Upper lobe of right lung (tissue), 1 donor: ENCODE measurements at regions not wholly inside any gene's neighbourhood (a gene's known extent, or its start where the extent isn't known, plus 50 kb on each side); places are given as distances from the start of the nearest gene placed in this dataset.
"Not testable (repeated sequence)": the region's sequence is repeated elsewhere in the genome, so short reads cannot be mapped to it uniquely, and the experiment has no call there.

Experiments
- ATAC-seq: fragments of 200-7000 bp; cut with Tn5 transposase; one replicate; pipeline ENCODE4 v1.9.1; 2020; ENCODE audit warnings: mild to moderate bottlenecking, moderate library complexity
- DNase-seq: peaks from one replicate; pipeline ENCODE4 v3.0.0-alpha.2; 2020
- H3K27ac ChIP-seq: fragments of 200-600 bp; one replicate; pipeline ENCODE4 v1.8.0; 2022
- H3K27me3 ChIP-seq: fragments of 200-600 bp; one replicate; pipeline ENCODE4 v1.8.0; 2022; ENCODE audit warnings: mild to moderate bottlenecking
- H3K36me3 ChIP-seq: fragments of 200-600 bp; one replicate; pipeline ENCODE4 v1.8.0; 2022
- H3K4me1 ChIP-seq: fragments of 200-600 bp; one replicate; pipeline ENCODE4 v1.8.0; 2022
- H3K4me3 ChIP-seq: fragments of 200-600 bp; one replicate; pipeline ENCODE4 v1.8.0; 2022; ENCODE audit warnings: mild to moderate bottlenecking
- H3K9me3 ChIP-seq: fragments of 200-600 bp; one replicate; pipeline ENCODE4 v1.8.0; 2022
- intact Hi-C: fragments of 100-400 bp; cut with DNase I; formaldehyde crosslinking; loops from one replicate; pipeline ENCODE4 v1.11.0; 2022
- TF ChIP-seq, protein P1 (sequence below): fragments of 200-600 bp; IDR thresholded peaks from one replicate; pipeline ENCODE4 v1.8.0; 2022; ENCODE audit warnings: antibody characterized with exemption
- donor health status: DM: no; HTN: yes; CAD: no; lungs with severe emphysema.

DNA sequence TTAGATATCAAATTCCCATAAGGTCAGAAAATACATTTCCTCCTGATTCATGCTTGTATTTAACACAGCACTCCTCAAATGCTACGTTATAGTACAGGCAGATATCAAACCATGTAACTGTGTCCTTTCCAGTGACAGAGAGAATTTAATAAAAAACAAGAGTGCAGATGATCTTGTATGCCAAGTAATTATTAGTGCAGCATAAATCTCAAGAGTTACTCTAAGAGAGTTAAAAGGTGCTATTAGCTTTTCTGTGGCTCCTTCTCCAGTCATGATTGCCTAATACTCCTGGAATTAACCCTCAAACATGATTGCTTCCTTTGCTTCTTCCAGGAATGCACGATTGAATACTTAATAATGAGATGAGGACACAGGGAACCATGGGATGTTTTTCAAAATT lies 413.0 kb upstream of the DPH6 start:
- H3K9me3 ChIP-seq = no peaks in the 10 kb centered on the region
- intact Hi-C loops = no loop called here
- H3K4me3 ChIP-seq = no peak overlapping the region
- no peak for ATAC-seq
- no peak for DNase-seq
- H3K4me1 ChIP-seq = no peaks in the 10 kb centered on the region
- no peak overlapping the region for H3K27ac ChIP-seq
- no peaks in the 10 kb centered on the region for H3K27me3 ChIP-seq
- TF ChIP-seq, protein P1, sequence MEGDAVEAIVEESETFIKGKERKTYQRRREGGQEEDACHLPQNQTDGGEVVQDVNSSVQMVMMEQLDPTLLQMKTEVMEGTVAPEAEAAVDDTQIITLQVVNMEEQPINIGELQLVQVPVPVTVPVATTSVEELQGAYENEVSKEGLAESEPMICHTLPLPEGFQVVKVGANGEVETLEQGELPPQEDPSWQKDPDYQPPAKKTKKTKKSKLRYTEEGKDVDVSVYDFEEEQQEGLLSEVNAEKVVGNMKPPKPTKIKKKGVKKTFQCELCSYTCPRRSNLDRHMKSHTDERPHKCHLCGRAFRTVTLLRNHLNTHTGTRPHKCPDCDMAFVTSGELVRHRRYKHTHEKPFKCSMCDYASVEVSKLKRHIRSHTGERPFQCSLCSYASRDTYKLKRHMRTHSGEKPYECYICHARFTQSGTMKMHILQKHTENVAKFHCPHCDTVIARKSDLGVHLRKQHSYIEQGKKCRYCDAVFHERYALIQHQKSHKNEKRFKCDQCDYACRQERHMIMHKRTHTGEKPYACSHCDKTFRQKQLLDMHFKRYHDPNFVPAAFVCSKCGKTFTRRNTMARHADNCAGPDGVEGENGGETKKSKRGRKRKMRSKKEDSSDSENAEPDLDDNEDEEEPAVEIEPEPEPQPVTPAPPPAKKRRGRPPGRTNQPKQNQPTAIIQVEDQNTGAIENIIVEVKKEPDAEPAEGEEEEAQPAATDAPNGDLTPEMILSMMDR = no peak
- H3K36me3 ChIP-seq = no peaks in the 10 kb centered on the region

DNA sequence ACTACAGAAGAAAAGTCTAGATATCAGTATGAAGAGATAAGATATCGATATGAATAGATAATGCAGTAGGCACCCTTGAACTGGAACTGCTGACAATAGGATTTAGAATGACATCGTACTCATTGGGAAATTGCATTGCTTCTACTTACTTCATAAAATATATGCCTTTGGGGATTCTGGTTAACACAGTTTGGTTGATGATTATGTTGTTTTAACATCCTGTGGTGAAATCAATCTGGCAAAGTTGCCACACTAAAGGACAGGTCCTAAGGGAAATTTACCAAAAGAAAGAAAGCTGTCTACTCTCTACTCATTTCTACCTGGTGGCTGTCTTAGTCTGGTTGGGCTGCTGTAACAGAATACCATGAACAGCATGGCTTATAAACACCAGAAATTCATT lies 417.4 kb upstream of the DPH6 start:
- H3K9me3 ChIP-seq = no peaks in the 10 kb centered on the region
- intact Hi-C loops = no loop called here
- no peak overlapping the region for H3K27ac ChIP-seq
- TF ChIP-seq, protein P1 = no peak
- H3K36me3 ChIP-seq = no peaks in the 10 kb centered on the region
- H3K27me3 ChIP-seq = no peaks in the 10 kb centered on the region
- no peaks in the 10 kb centered on the region for H3K4me1 ChIP-seq
- ATAC-seq (no peak), DNase-seq (no peak)
- H3K4me3 ChIP-seq = no peak overlapping the region

DNA sequence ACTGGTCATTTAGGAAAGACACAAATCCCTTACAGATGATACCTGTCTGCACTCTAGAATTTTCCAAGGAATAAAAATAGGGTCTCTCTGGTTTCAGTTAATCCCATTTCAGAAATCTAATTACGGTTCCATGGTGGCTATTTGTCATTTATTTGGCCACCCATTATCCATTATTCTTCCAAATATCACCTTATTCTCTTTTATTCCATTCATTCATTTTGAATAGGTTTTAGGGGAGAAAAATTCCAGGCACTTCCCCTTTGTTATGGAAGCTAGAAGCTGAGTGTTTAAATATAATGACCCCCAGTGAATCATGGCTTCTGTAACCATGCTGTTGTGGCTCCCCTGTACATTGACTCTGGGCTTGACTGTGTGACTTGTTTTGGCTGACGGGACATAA lies 420.8 kb upstream of the DPH6 start:
- no peak overlapping the region for H3K27ac ChIP-seq
- no peaks in the 10 kb centered on the region for H3K27me3 ChIP-seq
- ATAC-seq = no peak
- no peak for DNase-seq
- H3K4me3 ChIP-seq = no peak overlapping the region
- TF ChIP-seq, protein P1 = no peak
- H3K36me3 ChIP-seq = no peaks in the 10 kb centered on the region
- no peaks in the 10 kb centered on the region for H3K4me1 ChIP-seq
- H3K9me3 ChIP-seq = no peaks in the 10 kb centered on the region
- intact Hi-C loops = no loop called here

DNA sequence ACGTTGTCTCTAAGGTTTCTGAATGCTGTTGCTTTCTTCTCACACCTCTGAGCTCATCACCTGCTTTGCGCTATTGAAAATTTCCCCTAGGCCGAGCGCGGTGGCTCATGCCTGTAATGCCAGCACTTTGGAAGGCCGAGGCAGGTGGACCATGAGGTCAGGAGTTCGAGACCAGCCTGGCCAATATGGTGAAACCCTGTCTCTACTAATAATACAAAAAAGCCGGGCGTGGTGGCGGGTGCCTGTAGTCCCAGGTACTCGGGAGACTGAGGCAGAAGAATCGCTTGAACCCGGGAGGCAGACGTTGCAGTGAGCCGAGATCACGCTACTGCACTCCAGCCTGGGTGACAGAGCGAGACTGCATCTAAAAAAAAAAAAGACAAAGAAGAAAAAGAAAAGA lies 422.0 kb upstream of the DPH6 start:
- H3K4me1 ChIP-seq, H3K27me3 ChIP-seq, H3K27ac ChIP-seq, DNase-seq, H3K36me3 ChIP-seq, H3K4me3 ChIP-seq, intact Hi-C loops, H3K9me3 ChIP-seq, ATAC-seq: not testable (repeated sequence)

DNA sequence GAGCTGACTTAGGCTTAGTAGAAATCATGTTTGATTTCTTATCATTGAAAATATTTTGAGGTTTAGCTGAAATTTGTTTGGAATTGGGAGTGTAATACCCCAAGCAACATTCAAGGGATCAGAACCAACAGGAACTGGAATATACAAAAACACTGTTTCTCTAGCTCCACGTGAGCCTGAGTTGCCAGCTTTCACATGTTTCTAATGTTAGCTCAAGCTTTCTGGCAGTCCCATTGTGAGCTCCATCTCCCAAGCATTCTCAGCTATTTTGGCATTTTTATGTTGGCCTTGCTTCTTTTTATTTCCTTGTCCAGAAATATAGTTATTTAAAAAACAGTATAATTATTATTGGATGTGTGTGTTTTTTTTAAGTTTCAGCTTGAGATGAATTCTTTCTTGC lies 427.1 kb upstream of the DPH6 start:
- intact Hi-C loops = no loop called here
- TF ChIP-seq, protein P1 = no peak
- H3K36me3 ChIP-seq = no peaks in the 10 kb centered on the region
- no peaks in the 10 kb centered on the region for H3K9me3 ChIP-seq
- no peaks in the 10 kb centered on the region for H3K4me1 ChIP-seq
- DNase-seq (no peak), ATAC-seq (no peak)
- no peak overlapping the region for H3K27ac ChIP-seq
- H3K27me3 ChIP-seq = no peaks in the 10 kb centered on the region
- H3K4me3 ChIP-seq = no peak overlapping the region

DNA sequence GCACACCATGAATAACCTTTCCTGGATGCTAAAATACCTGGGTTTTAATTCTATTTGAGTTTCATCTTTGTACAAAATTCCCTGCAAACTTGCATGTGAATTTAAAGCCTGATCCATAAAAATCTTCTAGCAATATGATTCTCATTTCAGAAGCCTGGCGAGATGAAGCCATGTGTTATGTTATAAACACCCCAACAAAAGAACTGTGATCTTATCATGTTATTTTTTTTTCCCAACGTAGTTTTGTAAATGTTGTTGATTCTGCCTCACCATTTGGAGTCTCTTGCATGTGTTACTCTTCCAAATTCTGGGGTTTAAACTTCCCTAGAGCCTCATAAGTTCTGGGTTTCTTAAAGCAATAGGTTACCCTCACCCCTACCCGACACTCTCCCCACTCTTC lies 428.1 kb upstream of the DPH6 start:
- Histone ChIP-seq H3K27ac (no peak overlapping the region), H3K36me3 (no peaks in the 10 kb centered on the region), H3K4me1 (no peaks in the 10 kb centered on the region), H3K9me3 (no peaks in the 10 kb centered on the region), H3K4me3 (no peak overlapping the region), H3K27me3 (no peaks in the 10 kb centered on the region)
- ATAC-seq (no peak), DNase-seq (no peak)
- TF ChIP-seq, protein P1 = no peak
- intact Hi-C loops = no loop called here
